Ascending aorta (tissue), 2 donors: ENCODE measurements at regions not wholly inside any gene's neighbourhood (a gene's known extent, or its start where the extent isn't known, plus 50 kb on each side); places are given as distances from the start of the nearest gene placed in this dataset.

Source experiments
- DNase-seq, 2 donors: peaks; one replicate each; pipeline ENCODE4 v3.0.0-alpha.2; 2019; ENCODE audit warnings: low spot score in 2 of 2
- H3K27ac ChIP-seq, 2 donors: fragments of 200-600 bp; sonication (generic); one replicate each; pipeline ENCODE4 v1.5.1; 2016 to 2017; ENCODE audit warnings: mild to moderate bottlenecking in 1 of 2
- H3K27me3 ChIP-seq: fragments of 200-600 bp; sonication (generic); one replicate; pipeline ENCODE4 v1.5.1; 2017
- H3K36me3 ChIP-seq, 2 donors: fragments of 200-600 bp; sonication (generic); one replicate each; pipeline ENCODE4 v1.5.1; 2016
- H3K4me1 ChIP-seq, 2 donors: fragments of 200-600 bp; sonication (generic); one replicate each; pipeline ENCODE4 v1.5.1; 2016 to 2017; ENCODE audit warnings: mild to moderate bottlenecking in 1 of 2
- H3K4me3 ChIP-seq, 2 donors: fragments of 200-600 bp; sonication (generic); one replicate each; pipeline ENCODE4 v1.5.1; 2016 to 2017; ENCODE audit warnings: mild to moderate bottlenecking in 1 of 2
- H3K9me3 ChIP-seq, 2 donors: fragments of 200-600 bp; sonication (generic); one replicate each; pipeline ENCODE4 v1.5.1; 2016
- intact Hi-C: fragments of 100-400 bp; cut with DNase I; formaldehyde crosslinking; loops from one replicate; pipeline ENCODE4 v1.15.1; 2023
- TF ChIP-seq, protein P1 (sequence below), 3 experiments: fragments of 200-600 bp in 2 of 3; fragments of 450-650 bp in 1 of 3; sonication (generic) in 2 of 3; IDR thresholded peaks; one replicate each; pipeline ENCODE4 v1.5.1; 2016 to 2019; ENCODE audit warnings: antibody characterized with exemption in 3 of 3, mild to moderate bottlenecking in 1 of 3, moderate library complexity in 1 of 3

GRCh38 chr15:25600751-25601150 lies 161.9 kb upstream of the UBE3A start:
- no peak for DNase-seq
- Histone ChIP-seq H3K36me3 (no peaks in the 10 kb centered on the region), H3K9me3 (no peaks in the 10 kb centered on the region), H3K27me3 (no peaks in the 10 kb centered on the region), H3K4me3 (no peak overlapping the region), H3K27ac (no peak overlapping the region), H3K4me1 (no peaks in the 10 kb centered on the region)
- intact Hi-C loops = no loop called here
- TF ChIP-seq, protein P1, sequence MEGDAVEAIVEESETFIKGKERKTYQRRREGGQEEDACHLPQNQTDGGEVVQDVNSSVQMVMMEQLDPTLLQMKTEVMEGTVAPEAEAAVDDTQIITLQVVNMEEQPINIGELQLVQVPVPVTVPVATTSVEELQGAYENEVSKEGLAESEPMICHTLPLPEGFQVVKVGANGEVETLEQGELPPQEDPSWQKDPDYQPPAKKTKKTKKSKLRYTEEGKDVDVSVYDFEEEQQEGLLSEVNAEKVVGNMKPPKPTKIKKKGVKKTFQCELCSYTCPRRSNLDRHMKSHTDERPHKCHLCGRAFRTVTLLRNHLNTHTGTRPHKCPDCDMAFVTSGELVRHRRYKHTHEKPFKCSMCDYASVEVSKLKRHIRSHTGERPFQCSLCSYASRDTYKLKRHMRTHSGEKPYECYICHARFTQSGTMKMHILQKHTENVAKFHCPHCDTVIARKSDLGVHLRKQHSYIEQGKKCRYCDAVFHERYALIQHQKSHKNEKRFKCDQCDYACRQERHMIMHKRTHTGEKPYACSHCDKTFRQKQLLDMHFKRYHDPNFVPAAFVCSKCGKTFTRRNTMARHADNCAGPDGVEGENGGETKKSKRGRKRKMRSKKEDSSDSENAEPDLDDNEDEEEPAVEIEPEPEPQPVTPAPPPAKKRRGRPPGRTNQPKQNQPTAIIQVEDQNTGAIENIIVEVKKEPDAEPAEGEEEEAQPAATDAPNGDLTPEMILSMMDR (IDR thresholded peaks at IDR 0.05) = no peak

DNA sequence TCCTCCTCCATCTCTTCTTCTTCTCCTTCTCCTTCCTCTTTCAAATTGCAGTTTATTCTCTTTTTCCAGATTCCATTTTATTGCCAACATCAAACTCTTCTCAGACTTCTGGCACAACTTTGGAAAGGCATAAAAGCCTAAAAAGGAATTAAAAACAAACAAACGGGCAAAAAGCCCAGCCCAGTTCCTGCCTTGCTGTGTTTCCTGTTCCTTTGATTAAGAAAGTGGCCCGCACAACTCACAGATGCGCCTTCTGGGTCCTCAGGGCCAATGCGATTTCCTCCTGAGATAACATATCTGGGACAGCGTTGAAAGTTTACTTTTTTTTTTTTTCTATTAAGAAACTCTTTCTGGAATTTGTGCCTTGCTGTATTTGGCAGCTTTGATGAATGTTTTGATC lies 158.7 kb upstream of the UBE3A start:
- TF ChIP-seq, protein P1 (IDR thresholded peaks at IDR 0.05) = no peak
- peak overlapping the region; percentile 64 to 78 for H3K27ac ChIP-seq
- intact Hi-C loops = no loop called here
- no peak for DNase-seq
- no peaks in the 10 kb centered on the region for H3K4me1 ChIP-seq
- no peaks in the 10 kb centered on the region for H3K36me3 ChIP-seq
- H3K9me3 ChIP-seq = peaks cover 0 to 6% of the 10 kb centered on the region in 2 donors
- no peaks in the 10 kb centered on the region for H3K27me3 ChIP-seq
- peak overlapping the region; percentile 18 to 49 for H3K4me3 ChIP-seq

GRCh38 chr15:25596644-25597562 lies 158.1 kb upstream of the UBE3A start:
- H3K4me3 ChIP-seq = peak overlapping the region; percentile 18 to 49
- DNase-seq = no peak
- H3K4me1 ChIP-seq = no peaks in the 10 kb centered on the region
- H3K9me3 ChIP-seq = peaks cover 0 to 6% of the 10 kb centered on the region in 2 donors
- TF ChIP-seq, protein P1 (IDR thresholded peaks at IDR 0.05) = no peak
- no peaks in the 10 kb centered on the region for H3K36me3 ChIP-seq
- H3K27ac ChIP-seq = peak overlapping the region; percentile 64 to 78
- H3K27me3 ChIP-seq = no peaks in the 10 kb centered on the region
- intact Hi-C loops = no loop called here

GRCh38 chr15:25587616-25588340 lies 149.0 kb upstream of the UBE3A start:
- no peaks in the 10 kb centered on the region for H3K36me3 ChIP-seq
- no peaks in the 10 kb centered on the region for H3K4me1 ChIP-seq
- TF ChIP-seq, protein P1 (IDR thresholded peaks at IDR 0.05) = no peak
- no peak overlapping the region for H3K4me3 ChIP-seq
- intact Hi-C loops = no loop called here
- H3K27me3 ChIP-seq = no peaks in the 10 kb centered on the region
- H3K27ac ChIP-seq = no peak overlapping the region
- DNase-seq = no peak
- peaks cover 0 to 19% of the 10 kb centered on the region in 2 donors for H3K9me3 ChIP-seq

DNA sequence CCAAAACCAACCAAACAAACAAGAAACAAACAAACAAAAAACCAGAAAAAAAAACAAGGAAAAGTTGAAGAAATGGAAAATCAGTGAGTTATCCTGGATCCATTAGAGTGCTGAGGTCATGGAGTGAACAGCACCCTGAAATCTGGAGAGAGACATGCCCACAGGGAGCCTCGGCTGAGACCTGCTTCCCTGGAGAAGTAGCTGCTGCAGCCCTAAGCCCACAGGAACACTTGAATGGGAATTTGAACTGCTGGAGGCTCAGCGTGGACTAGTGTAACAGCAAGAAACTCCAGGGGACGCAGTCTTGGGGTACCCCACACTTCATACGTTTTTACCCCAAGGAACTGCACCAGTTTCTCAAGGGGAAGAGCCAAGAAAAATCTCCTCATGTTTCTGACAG lies 144.1 kb upstream of the UBE3A start:
- Histone ChIP-seq H3K4me1 (no peaks in the 10 kb centered on the region), H3K27ac (no peak overlapping the region), H3K4me3 (no peak overlapping the region), H3K9me3 (peaks cover 0 to 19% of the 10 kb centered on the region in 2 donors), H3K27me3 (no peaks in the 10 kb centered on the region), H3K36me3 (no peaks in the 10 kb centered on the region)
- intact Hi-C loops = no loop called here
- TF ChIP-seq, protein P1 (IDR thresholded peaks at IDR 0.05) = no peak
- no peak for DNase-seq
